ENCODE measurements at regions not wholly inside any gene's neighbourhood (a gene's known extent, or its start where the extent isn't known, plus 50 kb on each side); places are given as distances from the start of the nearest gene placed in this dataset.
"Not testable (repeated sequence)": the region's sequence is repeated elsewhere in the genome, so short reads cannot be mapped to it uniquely, and the experiment has no call there.

DNA sequence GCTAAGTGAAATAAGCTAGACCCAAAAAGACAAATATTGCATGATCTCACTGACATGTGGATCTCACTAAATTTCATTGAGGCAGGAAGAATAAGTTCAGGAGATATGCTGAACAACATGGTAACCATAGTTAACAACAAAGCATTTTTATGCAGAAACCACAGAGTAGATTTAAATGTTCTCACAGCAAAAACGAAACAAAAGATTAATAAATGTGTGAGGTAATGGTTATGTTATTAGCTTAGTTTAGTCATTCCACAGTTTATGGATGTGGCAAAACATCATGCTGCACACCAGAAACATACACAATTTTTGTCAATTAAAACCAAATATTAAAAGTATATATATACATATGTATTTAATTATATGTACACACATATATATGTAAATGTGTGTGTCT is 765.8 kb downstream of the SLITRK5 start:
- DNase-seq = no peak

DNA sequence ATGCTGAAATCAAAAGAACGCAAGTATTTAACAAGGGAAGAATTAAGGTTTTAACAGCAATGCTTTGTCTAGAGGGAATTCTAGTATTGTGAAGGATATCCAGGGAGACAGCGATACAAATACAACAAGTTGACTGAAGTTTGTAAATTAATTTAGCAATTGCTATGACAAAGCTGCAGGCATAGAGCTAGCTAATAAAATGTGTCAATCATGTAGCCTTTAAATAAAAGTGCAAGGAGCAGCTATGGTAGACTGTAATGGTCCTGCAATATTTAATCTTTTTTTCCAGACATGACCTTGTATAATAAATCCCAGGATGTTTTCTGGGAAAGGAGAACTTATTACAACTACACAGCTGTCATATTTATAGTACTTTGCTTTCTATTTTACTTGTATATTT is 779.3 kb downstream of the SLITRK5 start:
- DNase-seq = no peak

DNA sequence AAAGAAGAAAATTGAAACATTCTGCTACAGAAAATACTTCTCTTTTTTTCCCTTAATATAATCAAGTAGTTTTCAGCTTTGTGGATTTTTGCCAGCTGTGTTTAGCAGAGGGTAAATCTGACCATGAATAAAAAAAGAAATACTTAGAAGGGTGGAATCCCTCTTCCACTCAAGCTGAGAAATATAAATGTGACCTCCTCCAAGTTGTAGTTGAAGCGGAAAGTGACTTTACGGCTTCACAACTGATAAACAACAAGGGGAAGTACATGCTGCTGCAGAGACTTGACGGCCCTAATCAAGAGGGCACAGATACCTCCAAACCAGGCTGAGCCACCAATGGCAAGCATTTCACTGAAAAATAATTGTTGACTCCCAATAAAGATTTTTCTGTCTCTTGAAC is 785.0 kb downstream of the SLITRK5 start:
- no peak for DNase-seq

GRCh38 chr13:88459331-88459730 is 788.2 kb downstream of the SLITRK5 start:
- DNase-seq = no peak

DNA sequence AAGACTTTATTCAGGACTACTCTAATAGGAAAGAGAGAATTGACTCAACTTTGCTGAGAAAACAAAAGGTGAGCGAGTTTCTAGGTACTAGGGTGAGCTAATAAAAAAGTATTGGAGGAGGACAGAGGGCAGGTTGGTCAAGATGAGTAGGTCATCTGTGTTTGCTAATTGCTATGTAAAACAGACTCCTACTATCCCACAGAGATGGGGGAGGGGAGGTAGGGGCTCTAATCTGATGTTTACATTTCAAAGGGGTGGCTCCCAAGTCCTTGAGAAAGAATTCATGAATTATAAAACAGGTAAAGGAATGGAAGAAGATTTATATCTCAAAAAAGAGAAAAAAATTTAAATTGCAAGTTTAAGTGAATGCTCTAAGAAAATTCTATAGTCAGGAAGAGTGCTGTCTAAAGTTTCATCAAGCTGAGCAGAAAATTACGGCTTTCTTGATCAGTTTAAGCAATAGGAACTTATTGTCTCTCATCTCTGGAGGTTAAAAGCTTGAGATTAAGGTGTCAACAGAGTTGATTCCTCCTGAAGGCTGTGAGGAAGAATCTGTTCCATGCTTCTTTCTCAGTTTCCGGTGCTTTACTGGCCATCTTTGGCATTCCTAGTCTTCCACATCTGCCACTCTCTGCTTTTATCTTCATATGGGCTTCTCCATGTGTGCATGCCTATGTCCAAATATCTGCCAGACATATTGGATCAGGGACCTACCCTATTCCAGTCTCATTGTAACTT is 790.3 kb downstream of the SLITRK5 start:
- no peak for DNase-seq

- DNase-seq = no peak
Measured at GRCh38 chr13:88464851-88465250, 793.7 kb downstream of the SLITRK5 start.

GRCh38 chr13:88472316-88472715 is 801.1 kb downstream of the SLITRK5 start:
- no peak for DNase-seq

GRCh38 chr13:88483202-88483601 is 812.0 kb downstream of the SLITRK5 start:
- DNase-seq = no peak

DNA sequence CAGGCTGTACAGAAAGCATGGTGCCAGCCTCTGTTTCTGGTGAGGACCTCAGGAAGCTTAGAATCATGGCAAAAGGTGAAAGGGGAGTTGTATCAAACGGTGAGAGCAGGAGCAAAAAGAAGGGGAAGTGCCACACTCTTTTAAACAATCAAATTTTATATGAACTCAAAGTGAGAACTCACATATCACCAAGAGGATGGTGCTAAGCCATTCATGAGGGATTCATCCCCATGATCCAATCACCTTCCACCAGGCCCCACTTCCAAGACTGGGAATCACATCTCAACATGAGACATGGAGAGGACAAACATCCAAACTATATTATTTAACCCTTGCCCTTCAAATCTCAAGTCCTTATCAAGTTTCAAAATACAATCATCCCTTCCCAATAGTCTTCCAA is 836.7 kb downstream of the SLITRK5 start:
- DNase-seq = no peak

DNA sequence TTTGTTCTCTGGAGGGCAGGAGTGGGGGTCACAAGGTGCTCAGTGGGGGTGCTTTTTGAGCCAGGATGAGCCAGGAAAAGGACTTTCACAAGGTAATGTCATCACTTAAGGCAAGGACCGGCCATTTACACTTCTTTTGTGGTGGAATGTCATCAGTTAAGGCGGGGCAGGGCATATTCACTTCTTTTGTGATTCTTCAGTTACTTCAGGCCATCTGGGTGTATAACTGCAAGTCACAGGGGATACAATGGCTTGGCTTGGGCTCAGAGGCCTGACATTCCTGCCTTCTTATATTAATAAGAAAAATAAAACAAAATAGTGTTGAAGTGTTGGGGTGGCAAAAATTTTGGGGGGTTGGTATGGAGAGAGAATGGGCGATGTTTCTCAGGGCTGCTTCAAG is 841.8 kb downstream of the SLITRK5 start:
- not testable (repeated sequence) for DNase-seq

DNA sequence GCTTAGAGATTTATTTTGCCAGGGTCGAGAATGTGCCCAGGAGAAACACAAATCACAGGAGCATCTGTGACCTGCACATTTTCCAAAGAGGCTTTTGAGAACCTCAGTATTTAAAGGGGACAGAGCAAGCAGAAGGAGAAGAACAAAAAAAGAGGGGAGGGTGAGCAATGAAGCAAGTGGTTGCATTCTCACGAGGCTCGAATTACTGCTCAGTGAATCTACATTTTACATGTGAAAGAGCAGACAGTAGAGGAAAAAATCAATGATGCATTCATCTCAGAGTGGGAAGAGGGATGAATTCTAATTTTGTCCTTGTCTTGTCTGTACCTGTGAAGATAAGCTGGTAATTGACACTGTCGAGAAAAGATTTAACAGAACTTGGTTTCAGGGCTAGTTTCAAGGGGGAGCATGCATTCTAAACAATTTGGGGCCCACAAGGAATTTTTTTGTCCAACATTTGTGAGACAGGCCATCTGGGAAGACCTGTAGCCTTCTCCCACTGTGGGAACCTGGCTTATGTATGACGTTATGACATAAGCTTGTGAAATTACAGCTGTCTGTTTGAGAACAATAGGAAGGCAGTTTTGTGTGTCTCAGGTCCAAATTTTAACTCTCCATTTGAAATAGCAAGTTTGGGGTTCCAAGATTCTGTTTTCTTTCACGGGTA is 855.1 kb downstream of the SLITRK5 start:
- no peak for DNase-seq

- no peak for DNase-seq
Measured at GRCh38 chr13:88526853-88527215, 855.7 kb downstream of the SLITRK5 start.

DNA sequence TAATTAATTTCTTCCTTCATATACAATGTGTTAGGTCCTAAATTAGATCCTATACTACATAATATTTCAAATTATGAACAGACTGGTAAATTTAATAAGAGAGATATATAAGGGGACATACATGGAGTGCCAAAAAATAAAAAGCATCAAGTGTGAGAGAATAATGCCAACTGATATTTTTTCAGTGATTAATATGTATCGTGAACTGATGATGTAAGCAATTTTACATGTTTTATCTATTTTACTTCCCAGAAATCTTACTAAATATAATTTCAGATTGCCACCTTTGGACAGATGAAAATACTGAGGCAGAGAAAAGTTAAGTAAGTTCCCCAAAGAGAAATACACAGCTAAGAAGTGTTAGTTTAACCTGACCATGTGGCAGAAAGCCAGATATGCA is 870.8 kb downstream of the SLITRK5 start:
- no peak for DNase-seq

DNA sequence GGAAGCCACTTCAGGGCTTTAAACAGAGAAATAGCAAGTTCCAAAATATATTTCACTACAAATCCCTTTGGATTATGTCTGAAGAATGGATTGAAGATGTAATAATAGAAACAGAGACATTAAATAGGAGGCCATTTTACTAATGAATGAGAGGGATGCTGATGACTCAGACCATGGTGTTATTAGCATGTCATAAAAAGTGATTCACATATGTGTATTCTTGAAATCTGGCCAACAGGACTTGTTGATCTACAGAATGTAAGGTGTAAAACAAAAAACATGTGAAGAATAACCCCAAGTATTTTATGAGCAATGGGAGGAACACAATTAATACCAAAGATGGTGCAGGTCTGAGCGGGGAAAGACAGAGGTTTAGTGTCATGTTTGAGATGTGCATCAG is 873.7 kb downstream of the SLITRK5 start:
- DNase-seq = no peak

- DNase-seq = no peak
Measured at GRCh38 chr13:88552966-88553365, 881.8 kb downstream of the SLITRK5 start.

- no peak for DNase-seq
Measured at GRCh38 chr13:88565566-88565965, 894.4 kb downstream of the SLITRK5 start.

DNA sequence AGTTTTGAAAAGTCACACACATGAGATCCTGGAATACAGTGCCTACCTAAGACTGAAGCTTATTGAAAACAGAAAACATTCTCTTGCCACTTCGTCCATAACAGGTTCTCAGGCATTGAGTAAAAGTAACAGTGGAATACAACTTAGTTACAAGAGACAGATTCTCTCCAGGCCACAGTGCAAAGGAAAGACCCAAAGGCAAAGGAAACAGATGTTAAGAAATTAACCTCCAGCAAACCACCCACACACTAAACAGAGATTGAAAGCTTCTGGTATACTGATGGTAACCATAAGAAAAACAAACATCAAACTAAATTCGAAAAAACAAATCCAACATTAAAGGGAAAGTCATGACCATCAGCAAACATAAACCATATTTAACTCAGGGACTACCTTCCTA is 914.7 kb downstream of the SLITRK5 start:
- DNase-seq = no peak

GRCh38 chr13:88586263-88586662 is 915.1 kb downstream of the SLITRK5 start:
- no peak for DNase-seq

DNA sequence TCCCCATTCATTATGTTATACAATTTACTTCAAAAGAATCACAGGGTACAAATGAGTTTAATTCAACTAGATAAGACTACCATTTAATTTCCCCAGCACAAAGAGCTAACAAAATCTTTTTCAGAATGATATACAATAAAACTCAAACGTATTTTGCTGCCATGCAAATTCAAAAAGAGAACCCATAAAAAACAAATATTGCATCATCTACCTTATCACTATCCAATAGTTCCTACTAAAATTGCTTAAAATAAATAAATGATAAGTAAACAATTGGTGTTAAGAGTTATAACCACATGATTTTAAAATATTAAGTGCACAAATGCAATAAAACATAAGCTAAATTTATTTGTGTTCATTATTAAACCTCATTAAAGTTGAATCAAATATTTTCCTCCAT is 919.4 kb downstream of the SLITRK5 start:
- DNase-seq = no peak

- no peak for DNase-seq
Measured at GRCh38 chr13:88592105-88592504, 920.9 kb downstream of the SLITRK5 start.

DNA sequence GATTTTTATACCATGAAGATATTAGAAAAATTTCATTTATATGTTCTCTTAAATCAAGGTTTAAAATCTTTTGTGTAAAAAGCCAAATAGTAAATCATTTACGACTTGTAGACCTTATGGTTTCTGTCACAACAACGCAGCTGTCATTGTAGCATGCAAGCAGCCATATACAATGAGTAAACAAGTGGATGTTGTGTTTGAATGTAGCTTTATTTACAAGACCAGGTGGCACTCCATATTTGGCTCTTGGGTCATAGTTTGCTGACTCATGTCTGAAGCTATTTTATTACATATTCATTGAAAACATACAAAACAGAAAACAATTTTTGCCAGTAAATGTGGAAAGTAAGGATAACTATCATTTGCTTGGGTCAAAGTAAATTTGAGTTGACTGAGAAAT is 930.8 kb downstream of the SLITRK5 start:
- no peak for DNase-seq

DNA sequence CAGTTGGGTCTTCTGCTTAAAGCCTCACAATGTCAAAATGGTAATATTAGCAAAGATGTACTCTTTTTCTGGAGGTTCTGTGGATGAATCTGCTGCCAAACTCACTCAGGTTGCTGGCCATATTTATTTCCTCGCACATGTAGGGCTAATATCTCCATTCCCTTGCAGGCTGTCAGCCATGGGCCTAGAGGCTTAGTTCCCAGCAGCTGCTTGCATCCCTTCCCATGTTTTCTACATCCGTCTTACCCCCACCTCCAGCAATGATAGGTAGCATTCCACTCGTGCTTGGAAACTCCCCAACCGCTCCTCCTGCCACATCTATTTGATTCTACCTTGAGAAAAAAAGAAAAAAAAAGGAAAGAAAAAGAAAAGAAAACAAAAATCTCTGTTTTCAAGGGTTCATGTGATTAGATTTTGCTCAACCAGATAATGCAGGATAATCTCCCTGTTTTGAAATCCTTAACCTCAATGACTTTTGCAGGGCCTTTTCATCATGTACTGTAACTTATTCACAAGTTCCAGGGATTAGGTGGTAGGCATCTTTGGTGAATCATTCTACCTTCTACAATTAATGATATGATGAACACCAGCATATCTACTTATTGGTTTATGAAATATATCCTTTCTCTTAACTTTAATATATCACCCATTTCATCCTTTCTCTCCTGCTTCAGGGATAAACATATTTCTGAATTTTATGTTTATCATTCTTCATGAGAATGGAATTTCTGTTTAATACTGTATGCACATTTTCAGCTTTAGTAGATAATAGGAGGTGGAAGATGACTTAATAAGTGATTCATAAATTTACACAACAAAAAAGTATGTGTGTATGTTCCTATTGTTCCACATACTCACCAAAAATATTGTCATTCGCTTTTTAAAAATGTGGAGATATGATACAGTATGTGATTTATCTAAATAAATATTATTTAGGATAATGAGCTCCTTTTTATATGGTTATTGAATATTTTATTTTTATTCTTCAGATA is 931.9 kb downstream of the SLITRK5 start:
- DNase-seq = no peak

DNA sequence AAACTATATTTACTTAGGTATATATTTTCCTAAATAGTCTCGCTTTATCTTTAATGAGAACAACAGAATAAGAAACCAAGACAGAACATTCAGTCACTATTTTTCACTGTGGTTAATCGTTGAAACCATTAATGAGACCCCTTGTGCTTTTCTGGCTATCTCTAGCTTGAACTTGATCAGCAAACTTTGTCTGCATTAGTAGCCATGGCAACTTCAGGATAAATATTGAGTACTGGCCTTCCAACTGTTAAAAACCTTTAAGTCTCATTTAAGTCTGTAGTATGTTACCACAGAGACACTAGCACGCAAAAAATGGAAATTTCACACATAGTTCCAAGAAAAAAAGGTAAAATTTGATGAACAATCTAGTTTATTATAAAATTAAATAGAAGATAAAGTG is 946.0 kb downstream of the SLITRK5 start:
- DNase-seq = no peak

Measured in hippocampal formation (tissue), 2 donors.